AML-193 (cell line): ENCODE measurements at regions not wholly inside any gene's neighbourhood (a gene's known extent, or its start where the extent isn't known, plus 50 kb on each side); places are given as distances from the start of the nearest gene placed in this dataset.

ENCODE experiments used
- DNase-seq, 2 experiments: peaks; one replicate each; lab custom pipeline; 2025; lab: John Stamatoyannopoulos, UW

DNA sequence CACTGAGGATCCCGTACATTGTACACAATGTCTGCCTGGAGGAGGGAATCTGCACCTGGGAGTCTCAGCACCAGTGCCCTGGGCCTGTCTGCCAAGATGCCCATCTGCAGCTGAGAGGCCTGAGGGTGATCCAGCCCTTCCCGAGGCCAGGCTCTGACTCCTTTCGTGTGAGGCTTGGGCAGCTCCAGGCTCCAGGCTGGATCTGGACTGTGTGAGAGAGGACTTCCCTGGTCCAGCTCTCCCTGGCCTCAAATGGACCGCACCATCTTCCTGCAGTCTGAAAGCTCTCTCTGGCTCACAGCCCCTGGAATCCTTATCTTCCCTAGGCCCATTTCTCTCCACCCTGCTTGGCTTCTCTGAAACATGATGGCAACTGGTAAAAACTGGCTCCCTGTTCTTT is 324.6 kb downstream of the DYSF start:
- no peak for DNase-seq

DNA sequence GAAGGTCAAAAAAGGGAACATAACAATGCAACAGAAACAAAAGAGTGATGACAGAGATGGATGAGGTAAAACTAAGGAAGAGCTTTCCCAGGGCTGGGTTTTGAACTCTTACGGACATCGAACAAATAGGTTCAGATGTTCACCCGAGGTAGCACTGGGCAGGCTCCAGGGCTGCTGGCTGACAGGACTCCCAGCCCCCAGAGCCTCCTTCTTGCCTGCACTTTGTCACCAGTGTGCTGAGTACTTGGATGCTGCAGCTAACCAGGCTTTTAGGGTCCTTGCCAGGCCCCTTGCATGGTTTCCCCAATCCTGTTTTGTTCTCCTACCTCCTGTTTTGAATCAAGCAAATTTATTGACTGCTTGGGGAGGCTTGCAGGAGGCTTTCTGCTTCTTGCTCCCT is 322.9 kb downstream of the DYSF start:
- no peak for DNase-seq

DNA sequence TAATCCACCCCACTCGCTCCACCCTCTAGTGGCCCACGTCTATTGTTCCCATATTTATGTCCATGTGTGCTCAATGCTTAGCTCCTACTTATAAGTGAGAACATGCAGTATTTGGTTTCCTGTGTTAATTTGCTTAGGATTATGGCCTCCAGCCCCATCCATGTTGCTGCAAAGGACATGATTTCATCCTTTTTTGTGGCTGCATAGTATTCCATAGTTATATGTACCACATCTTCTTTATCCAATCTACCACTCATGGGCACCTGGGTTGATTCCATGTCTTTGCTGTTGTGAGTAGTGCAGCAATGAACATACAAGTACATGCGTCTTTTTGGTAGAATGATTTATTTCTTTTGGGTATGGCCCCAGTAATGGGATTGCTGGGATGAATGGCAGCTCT is 319.9 kb downstream of the DYSF start:
- DNase-seq, result no peak

DNA sequence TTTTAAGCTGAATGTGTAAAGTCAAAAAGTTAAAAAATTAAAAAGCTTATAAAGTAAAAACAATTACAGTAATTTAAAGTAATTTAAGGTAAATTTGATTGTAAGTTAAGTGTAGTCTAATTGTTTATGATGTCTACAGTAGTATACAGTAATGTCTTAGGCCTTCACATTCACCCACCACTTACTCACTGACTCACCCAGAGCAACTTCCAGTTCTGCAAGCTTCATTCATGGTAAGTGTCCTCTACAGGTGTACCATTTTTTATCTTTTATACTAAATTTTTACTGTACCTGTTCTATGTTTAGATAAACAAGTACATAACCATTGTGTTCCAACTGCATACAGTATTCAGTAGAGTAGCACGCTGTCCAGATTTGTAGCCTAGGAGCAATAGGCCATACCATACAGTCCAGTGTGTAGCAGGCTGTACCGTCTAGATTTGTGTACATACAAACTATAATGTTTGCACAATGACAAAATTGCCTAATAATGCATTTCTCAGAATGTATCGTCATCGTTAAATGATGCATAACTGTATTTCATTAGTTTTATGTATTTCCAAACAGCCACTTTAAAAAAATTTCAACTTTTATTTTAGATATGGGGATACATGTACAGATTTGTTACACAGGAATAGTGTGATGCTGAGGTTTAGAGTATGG is 319.3 kb downstream of the DYSF start:
- no peak for DNase-seq

DNA sequence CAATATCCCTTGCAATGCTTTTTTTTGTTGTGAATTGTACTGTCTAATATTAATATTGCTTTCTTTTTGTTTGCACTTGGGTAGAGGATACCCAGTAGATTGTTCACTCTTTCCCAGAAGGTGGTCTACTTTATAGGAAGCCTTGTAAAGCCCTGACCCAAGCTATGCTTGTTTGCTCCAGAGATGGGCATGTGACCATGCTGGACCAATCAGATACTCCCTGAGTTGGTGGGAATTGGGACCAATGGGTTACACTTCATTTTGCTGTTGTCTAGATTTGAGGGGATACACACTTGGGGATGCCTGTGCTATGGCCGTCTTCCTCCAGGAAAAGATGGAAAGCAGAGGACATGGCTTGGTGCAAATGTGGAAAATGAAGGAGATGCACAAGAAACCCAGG is 314.3 kb downstream of the DYSF start:
- DNase-seq, result no peak

DNA sequence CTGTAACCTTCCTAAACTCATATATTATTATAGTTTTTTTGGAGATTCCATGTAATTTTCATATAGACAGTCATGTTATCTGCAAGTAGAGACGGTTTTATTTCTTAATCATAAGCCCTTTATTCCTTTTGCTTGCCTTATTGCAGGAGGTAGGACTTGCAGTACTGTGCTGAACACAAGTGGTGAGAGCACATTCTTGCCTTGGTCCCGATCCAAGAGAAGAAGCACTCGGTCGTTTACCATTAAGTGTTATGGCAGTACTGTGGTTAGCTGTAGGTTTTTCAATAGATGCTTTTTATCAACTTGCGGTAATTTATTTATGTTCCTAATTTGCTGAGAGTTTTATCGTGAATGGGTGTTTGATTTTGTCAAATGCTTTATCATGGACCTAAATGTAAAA is 305.7 kb downstream of the DYSF start:
- DNase-seq, result no peak

DNA sequence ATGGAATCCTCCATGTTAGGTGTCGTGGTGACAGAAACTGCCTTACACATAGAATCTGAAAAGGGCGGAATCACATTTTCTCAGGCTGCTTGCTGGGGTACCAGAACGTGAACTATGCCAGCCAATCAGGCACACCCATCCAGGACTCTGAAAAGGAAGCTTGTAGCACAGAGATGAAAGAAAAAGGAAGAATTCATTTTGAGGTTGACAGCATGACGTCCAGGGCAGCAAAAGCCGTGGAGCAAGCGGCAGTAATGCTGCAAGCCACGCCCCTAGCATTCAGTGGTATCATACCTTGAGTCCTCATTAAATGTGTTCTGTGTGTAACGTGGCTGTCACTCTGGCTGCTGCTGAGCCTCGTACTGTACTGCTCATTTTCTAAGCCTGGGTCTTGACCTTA is 304.0 kb downstream of the DYSF start:
- DNase-seq, result no peak

DNA sequence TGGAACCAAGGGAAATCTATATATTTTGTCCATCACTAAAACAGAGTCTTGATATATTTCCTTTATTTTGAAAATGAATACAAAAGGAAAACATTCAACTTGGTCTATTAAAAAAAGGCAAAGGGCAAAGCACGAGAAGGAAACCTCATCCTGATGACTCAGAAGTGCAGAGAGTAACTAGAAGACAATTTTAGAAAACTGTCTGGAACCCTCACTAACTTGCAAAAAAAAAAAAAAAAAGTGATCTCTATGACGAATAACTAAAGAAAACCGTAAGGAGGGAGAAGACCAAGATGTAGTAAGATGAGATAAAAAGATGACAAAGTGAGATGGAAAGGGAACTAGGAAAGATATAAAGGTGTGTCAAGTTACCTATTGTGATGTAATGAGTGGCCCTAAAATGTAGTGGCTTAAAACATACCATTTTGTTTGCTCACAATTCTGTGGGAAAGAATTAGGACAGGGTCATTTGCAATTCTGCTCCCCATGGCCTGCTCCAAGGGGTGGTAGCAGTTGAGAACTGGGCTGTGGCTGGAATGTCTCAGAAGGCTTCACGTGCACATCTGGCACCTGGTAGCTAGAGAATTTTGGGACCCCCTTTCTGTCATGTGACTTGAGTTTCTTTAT is 303.0 kb downstream of the DYSF start:
- DNase-seq, result no peak

DNA sequence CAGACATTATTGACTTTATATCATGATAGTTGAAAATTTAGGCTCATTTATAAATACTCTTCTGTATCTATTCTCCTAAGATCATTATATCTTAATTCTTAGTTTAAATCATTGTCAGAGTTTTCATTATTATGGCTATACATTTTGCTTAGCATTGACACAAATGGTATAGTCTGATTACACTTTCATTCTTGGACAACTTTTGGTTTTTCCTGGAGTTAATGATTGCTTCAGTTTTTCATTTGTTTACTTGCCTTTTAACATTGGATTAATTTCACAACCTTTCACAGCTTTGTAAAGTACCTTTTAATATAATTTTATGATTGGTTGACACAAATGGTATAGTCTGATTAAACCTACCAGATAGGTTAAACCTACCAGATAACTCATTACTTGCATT is 298.2 kb downstream of the DYSF start:
- DNase-seq, result no peak

DNA sequence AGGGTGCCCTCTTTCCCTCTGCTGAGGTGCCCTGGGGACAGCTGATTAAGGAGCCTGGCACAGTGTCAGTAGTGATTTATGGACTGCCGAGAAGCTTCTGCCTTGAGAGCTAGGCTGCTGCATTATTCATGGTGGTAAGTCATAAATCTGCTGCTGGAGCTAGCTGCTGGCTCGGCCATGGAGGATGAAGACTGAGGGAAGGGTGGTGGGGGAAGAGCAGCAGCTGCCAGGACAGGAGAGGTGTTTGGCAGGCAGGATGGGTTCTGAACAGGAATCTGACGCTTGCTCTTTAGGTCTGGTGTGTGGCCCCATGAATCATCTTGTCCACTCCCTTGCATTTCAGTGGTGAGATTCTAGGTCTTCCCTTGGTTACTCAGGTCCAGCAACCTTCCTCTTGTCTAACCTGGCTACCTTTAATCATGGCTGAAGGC is 296.3 kb downstream of the DYSF start:
- DNase-seq, result no peak

DNA sequence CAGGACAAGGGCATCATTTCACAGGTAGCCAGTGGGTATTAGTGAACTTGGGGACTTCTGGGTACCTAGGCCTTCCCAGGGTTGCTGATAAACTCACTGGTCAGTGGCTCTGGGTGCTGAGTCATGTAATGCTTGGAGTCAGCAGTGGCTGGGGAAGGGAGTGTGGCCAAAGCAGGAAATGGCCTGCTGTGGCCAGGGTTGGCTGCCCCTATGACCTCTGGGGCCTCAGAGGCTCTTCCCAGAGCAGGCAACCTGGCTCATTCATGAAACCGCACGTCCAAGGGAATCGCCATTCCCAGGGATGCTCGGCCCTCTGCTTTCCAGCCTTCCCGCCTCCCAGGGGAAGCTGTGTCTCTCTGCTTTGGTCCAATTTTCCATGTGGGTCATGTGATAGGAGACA is 294.9 kb downstream of the DYSF start:
- no peak for DNase-seq

DNA sequence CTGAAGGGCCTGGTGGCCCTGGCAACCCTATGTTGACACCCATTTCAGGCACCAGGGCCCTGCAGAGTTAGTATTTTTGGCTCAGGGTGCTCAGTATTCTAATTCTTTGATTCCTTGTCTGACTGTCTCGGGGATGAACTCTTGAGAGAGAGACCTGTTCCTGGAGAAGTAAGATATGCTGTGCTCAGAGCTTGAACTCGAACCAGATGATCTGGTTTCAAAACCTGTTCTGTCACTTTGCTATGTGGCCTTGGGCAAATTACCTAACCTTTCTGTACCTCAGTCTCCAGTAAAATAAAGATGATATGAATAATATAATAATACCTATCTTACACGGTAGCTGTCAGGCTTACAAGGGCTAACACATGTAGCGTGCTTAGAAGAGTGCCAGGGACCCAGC is 294.2 kb downstream of the DYSF start:
- DNase-seq, result no peak

DNA sequence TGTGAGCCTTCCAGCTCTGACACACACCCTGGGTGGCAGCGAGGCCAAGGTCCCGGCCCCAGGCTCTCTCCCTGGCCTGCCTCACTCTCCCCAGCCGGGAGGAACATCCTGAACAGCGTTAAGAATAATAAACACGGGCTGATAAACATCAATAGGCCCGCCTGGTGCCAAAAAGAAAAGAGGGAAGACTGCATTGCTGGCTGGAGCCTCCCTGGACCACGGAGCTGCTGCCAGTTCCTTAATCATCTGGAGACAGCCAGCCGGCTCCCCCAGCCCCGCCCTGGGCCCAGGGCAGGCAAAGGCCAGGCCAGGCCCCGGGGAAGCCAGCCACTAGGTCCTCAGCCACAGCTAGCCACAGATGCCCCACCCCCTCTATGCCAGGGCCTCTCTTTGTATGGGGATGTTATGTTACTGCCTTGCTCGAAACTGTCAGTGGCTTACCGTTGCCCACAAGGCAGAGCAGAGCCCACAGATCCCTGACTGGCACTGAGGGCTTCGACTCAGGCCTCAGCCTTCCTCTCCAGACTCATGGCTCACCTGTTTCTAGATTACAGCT is 293.7 kb downstream of the DYSF start:
- DNase-seq, result no peak

DNA sequence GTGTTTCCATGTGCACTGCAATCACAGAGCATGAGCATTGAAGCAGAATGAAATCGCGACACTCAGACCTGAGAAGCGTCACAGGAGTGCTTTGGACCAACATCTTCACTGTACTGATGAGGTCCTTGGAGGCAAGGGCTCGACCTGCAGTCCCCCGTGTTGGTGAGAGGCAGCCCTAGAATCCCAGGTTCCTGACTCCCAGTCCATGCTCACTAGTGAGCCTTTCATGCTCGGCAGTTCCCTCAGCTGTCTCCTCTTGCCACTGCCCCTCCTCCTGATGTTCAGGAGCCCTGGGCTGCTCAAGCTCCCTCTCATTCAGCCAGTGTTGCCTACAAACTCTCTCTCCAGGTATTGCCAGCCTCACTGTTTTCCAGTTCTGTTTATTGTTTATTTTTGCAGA is 291.4 kb downstream of the DYSF start:
- no peak for DNase-seq

DNA sequence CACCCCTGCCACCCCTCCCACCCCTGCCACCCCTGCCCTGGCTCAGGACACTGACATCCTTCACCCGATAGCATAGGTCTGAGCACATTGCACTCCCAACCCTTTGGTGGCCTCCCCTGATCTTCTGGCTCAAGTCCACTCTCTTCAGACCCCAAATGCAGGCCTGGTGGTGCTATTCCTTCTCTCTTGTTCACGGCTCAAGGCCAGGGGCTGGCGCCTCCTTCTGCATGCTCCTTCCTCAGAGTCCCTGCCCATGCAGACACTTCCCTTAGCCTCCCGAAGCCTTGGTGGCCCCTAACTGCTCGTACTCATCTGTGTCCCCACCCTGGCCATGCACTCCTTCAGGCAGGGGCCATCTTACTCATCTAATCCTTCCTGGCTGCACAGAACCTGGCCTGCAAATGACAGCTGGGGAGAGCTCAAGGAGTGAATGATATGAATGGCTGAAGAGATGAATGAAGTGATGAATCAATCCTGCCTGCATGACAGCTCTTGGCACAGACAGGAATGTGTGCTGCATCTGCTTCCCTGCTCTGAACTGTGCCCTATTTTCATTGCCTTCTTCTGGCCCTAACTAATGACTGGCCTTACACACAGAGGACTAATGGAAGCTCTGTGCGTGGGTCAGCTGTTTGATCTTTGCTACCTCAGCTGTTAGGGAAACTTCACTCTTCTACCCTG is 290.8 kb downstream of the DYSF start:
- DNase-seq, result no peak

DNA sequence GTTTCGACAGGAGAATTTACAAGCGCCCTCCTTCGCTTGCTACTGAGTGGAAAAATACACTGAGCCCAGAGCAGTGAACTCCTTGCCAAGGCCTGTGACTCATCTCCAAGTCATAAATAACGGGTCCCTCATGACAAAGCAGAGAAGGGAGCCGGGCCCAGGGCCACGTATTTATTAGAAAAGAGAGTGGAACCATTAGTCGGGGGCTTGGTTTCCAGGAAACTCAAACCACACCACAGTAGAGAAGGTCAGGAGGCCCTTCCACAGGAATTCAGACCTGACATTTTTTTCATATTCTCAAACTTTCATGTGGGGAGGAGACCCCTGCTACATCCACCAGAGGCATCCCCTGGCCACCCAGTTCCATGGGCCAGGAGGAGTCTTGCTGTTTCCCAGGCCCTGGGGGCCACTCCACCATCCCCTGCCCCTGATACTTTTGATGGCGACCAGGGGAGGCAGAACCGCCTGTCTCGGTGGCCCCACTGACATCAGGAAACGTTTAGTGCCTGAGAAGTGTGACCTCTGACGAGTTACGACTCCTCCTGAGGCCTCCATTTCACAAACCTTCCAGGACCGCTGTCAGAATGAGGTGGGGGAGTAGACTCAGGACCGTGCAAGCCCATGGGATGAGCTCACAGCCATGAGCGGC is 289.7 kb downstream of the DYSF start:
- DNase-seq, result no peak

DNA sequence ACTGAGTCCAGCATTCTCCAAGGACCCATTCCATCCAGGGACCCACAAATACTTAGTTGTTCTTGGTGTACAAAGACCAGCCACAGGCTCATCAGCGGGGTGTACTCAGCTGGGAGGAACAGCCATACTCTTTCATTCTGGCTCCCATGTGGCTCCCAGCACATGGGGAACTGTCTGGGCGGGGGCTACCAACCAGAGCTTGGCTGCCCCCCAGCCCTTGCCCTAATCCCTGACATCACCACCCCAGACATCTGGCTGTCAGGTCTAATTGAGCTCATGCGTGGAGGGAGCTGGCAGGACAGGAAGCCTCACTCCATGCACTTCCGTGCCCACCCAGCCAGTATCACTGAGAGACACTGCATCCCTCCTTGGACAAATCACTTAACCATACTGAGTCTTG is 283.6 kb downstream of the DYSF start:
- DNase-seq, result no peak

DNA sequence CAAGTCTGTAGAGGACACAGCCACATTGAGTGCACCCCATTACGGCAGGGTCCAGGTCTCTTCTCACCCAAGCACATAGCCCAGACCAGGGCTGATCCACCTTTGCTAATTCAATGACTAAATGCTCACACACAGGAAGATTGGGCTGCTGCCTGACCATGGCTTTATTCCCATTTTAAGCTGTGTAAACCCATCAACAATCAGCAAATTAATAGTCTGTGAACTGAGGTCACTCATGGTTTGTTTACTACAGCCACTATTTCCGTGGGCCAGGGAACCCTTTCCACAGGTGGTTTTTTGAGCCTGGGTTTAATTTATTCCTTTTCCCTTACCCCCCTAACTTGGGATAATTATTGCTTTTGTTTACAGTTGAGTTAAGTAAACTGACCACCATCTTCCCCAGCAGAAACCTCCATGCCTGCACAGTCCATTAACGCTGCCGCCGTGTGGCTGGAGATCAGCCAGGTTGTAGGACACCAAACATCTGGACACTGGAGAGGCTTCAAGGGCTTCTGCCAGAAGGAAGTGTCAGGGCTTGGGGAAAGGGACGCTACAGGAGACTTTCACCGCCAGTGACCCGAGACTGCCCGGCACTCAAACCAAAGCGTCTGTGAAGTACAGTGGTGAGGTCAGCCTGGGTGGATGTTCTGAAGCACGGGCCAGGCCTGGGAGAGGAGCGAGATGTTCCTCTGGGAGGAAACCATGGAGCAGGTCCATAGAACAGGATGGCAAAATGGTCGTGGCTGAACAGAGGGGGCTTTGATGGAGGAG is 282.9 kb downstream of the DYSF start:
- no peak for DNase-seq
